Effector memory CD8-positive, alpha-beta T cell (primary cell): ENCODE measurements at regions not wholly inside any gene's neighbourhood (a gene's known extent, or its start where the extent isn't known, plus 50 kb on each side); places are given as distances from the start of the nearest gene placed in this dataset.

Experiments used
- ATAC-seq: fragments of 150-1000 bp; cut with Tn5 transposase; replicated peaks from 2 replicates; pipeline ENCODE4 v1.10.0; 2021; ENCODE audit warnings: mild to moderate bottlenecking, moderate library complexity
- DNase-seq, 3 experiments: peaks; one replicate each; pipeline ENCODE4 v3.0.0; 2021
- H3K27ac Mint-ChIP-seq, 2 donors: one replicate each; pipeline ENCODE4 v1.8.0; 2022; ENCODE audit warnings: mild to moderate bottlenecking in 2 of 2, mixed read lengths in 2 of 2, moderate library complexity in 2 of 2
- H3K27me3 Mint-ChIP-seq, 2 donors: one replicate each; pipeline ENCODE4 v1.8.0; 2022; ENCODE audit warnings: mixed read lengths in 2 of 2
- H3K36me3 Mint-ChIP-seq: one replicate; pipeline ENCODE4 v1.8.0; 2022; ENCODE audit warnings: mild to moderate bottlenecking, moderate library complexity, mixed read lengths; ENCODE audit not compliant: insufficient read depth
- H3K4me1 Mint-ChIP-seq, 2 donors: one replicate each; pipeline ENCODE4 v1.8.0; 2022; ENCODE audit warnings: low read depth in 2 of 2, mixed read lengths in 2 of 2
- H3K4me3 Mint-ChIP-seq, 2 donors: one replicate each; pipeline ENCODE4 v1.8.0; 2022; ENCODE audit warnings: mild to moderate bottlenecking in 2 of 2, mixed read lengths in 2 of 2, moderate library complexity in 2 of 2
- H3K9me3 Mint-ChIP-seq, 2 donors: one replicate each; pipeline ENCODE4 v1.8.0; 2022; ENCODE audit warnings: mixed read lengths in 2 of 2

DNA sequence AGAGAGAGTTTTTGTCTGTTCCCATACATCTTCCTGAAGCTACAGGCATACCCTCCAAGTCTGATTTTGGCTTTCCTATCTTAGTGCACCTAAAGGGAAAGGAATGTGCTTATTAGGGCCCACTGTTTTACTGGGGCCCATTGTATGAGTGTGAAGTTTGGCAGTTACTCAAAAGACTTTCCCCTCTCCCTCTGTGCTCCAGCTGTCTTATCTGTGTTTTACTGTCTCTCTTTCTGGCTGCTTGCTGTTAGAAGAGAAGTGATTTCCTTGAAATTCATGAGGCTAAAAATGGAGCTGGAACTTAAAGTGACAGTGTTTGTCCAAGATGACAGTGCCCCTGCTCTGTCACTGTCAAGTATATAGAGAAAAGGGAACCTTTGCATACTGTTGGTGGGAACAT is 436.2 kb downstream of the OCA2 start:
- no peak overlapping the region for H3K27ac Mint-ChIP-seq
- ATAC-seq (no peak), DNase-seq (no peak)
- H3K4me1 Mint-ChIP-seq: no peaks in the 10 kb centered on the region
- no peak overlapping the region for H3K4me3 Mint-ChIP-seq
- H3K27me3 Mint-ChIP-seq: no peaks in the 10 kb centered on the region
- no peaks in the 10 kb centered on the region for H3K36me3 Mint-ChIP-seq
- peaks cover 5 to 33% of the 10 kb centered on the region in 2 donors for H3K9me3 Mint-ChIP-seq

DNA sequence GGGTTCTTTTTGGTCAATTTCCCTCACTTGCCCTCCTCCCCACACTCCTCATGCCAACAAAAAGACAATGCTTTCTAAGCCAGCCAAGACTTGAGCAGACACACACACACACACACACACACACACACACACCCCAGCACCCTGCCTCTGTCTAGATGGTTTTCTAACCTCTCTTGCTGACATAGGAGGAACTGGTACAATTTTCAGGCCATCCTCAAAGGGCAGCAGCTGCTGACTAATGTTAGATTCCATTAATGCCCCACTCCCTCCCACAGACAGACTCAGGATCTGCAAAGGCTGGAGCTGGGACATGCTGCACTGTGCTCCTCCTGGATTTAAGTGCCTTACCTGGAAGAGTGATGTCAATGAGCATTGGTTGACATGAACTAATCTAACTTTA is 438.4 kb downstream of the OCA2 start:
- no peaks in the 10 kb centered on the region for H3K27me3 Mint-ChIP-seq
- no peak overlapping the region for H3K27ac Mint-ChIP-seq
- H3K36me3 Mint-ChIP-seq: no peaks in the 10 kb centered on the region
- ATAC-seq (no peak), DNase-seq (no peak)
- H3K4me3 Mint-ChIP-seq: no peak overlapping the region
- peaks cover 8 to 24% of the 10 kb centered on the region in 2 donors for H3K9me3 Mint-ChIP-seq
- no peaks in the 10 kb centered on the region for H3K4me1 Mint-ChIP-seq

DNA sequence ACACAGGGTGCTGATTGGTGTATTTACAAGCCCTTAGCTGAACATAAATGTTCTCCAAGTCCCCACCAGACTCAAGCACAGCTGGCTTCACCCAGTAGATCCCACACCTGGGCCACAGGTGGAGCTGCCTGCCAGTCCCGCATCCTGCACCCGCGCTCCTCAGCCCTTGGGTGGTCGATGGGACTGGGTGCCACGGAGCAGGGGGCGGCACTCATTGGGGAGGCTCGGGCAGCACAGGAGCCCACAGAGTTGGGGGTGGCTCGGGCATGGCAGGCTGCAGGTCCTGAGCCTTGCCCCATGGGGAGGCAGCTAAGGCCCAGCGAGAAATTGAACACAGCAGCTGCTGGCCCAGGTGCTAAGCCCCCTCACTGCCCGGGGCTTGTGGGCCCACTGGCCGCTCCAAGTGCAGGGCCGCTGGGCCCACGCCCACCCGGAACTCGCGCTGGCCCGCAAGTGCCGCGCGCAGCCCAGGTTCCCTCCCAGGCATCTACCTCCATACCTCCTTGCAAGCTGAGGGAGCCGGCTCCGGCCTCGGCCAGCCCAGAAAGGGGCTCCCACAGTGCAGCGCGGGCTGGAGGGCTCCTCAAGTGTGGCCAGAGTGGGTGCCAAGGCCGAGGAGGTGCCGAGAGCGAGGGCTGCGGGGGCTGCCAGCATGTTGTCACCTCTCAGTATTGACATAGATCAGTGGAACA is 442.7 kb downstream of the OCA2 start:
- H3K27me3 Mint-ChIP-seq: no peaks in the 10 kb centered on the region
- ATAC-seq (no peak), DNase-seq (no peak)
- H3K27ac Mint-ChIP-seq: no peak overlapping the region
- H3K36me3 Mint-ChIP-seq: no peaks in the 10 kb centered on the region
- peaks cover 6 to 9% of the 10 kb centered on the region in 2 donors for H3K9me3 Mint-ChIP-seq
- no peak overlapping the region for H3K4me3 Mint-ChIP-seq
- H3K4me1 Mint-ChIP-seq: no peaks in the 10 kb centered on the region

DNA sequence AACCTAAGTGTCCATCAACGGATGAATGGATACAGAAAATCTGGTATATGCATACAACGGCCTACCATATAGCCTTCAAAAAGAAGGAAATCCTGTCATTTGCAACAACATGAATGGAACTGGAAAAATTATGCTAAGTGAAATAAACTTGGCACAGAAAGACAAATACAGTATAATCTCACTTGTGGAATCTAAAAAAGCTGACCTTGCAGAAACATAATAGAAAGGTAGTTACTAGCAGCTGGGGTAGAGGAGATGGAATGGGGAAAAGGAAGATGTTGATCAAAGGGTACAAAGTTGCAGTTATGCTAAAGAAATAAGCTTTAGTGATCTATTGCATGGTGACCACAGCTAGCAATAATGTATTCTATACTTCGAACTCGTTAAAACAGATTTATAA is 444.1 kb downstream of the OCA2 start:
- H3K9me3 Mint-ChIP-seq: peaks cover 0 to 8% of the 10 kb centered on the region in 2 donors
- no peak overlapping the region for H3K4me3 Mint-ChIP-seq
- DNase-seq (no peak), ATAC-seq (no peak)
- H3K4me1 Mint-ChIP-seq: no peaks in the 10 kb centered on the region
- no peak overlapping the region for H3K27ac Mint-ChIP-seq
- no peaks in the 10 kb centered on the region for H3K36me3 Mint-ChIP-seq
- H3K27me3 Mint-ChIP-seq: no peaks in the 10 kb centered on the region

DNA sequence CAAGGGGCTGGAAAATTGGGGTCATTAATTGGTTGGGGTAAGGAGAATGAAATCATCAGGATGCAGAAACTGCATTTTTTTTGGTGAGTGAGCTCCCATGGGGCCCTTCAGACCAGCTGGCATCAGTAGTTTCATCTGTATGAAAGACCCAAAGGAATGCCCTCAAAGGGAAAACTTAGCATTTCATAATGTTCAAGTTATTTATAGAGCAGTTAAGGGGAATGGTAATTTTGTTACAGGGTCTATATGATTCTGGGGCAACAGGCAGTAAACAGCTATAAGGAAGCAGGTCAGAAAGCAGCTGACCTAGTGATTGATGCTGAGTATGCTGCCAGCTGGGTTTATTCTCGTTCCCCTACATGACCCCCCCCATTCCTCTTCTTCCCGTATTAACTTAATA is 448.9 kb downstream of the OCA2 start:
- Mint-ChIP-seq H3K4me3 (no peak overlapping the region), H3K36me3 (no peaks in the 10 kb centered on the region), H3K27me3 (no peaks in the 10 kb centered on the region), H3K27ac (no peak overlapping the region), H3K4me1 (no peaks in the 10 kb centered on the region), H3K9me3 (peaks cover 0 to 9% of the 10 kb centered on the region in 2 donors)
- DNase-seq (no peak), ATAC-seq (no peak)

DNA sequence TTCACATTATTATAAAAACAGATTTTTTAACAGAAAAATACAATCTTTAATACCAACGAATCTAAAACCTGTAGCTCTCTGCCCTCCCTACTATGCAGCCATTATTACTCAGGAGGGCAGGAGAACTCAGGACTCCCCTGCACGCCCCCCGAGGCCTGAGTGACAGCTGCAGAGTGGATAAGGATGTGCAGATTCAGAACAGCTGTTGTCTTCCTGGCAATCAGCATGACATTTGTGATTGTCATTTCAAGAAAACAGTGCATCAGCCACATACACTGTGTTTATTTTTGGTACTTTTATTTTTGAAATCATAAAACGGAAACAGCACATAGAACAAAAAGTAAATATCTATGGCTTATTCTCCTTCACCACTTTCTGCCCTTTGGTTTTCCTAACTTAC is 450.8 kb downstream of the OCA2 start:
- no peak overlapping the region for H3K4me3 Mint-ChIP-seq
- no peaks in the 10 kb centered on the region for H3K4me1 Mint-ChIP-seq
- no peak overlapping the region for H3K27ac Mint-ChIP-seq
- H3K36me3 Mint-ChIP-seq: no peaks in the 10 kb centered on the region
- DNase-seq (no peak), ATAC-seq (no peak)
- peaks cover 4 to 6% of the 10 kb centered on the region in 2 donors for H3K9me3 Mint-ChIP-seq
- H3K27me3 Mint-ChIP-seq: no peaks in the 10 kb centered on the region

DNA sequence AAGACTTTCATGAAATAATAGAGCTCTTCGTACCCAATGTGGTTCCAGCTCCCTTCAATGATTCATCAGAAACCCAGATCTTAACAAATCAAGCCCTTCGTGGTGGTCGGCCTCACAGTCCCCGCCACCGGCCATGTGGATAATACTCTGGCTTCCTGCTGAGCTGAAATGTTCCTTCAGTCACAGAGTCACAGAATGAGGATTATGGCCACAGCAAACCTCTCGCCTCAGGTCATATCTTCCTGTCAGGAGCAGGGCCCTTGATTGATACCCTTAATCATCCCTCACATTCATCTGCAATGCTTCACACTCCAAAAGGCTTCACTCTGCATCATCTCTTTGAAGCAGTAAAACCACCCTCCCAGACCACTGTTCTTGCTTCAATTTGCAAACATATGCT is 452.6 kb downstream of the OCA2 start:
- DNase-seq (no peak), ATAC-seq (no peak)
- no peak overlapping the region for H3K4me3 Mint-ChIP-seq
- H3K36me3 Mint-ChIP-seq: no peaks in the 10 kb centered on the region
- H3K27ac Mint-ChIP-seq: no peak overlapping the region
- no peaks in the 10 kb centered on the region for H3K27me3 Mint-ChIP-seq
- peaks cover 8 to 18% of the 10 kb centered on the region in 2 donors for H3K9me3 Mint-ChIP-seq
- H3K4me1 Mint-ChIP-seq: no peaks in the 10 kb centered on the region

DNA sequence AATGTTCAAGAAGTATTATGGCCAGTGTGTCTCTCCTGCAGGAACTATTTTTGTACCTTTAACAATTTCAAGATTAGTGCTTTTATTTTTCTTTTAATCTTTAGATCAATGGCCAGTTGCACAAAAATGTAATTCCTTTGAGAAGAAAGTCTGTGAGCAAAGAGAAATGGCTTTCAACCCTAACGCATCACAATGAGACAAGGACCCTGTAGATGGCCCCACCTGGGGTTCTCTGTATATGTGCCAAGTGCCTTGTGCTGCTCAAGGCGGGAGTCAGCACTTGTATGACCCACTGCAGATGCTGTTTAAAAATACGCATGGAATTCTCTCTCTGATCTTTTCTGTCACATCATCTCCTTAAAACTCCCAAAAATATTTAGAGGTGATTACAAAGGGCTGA is 453.4 kb downstream of the OCA2 start:
- DNase-seq (no peak), ATAC-seq (no peak)
- H3K4me3 Mint-ChIP-seq: no peak overlapping the region
- no peaks in the 10 kb centered on the region for H3K27me3 Mint-ChIP-seq
- H3K27ac Mint-ChIP-seq: no peak overlapping the region
- no peaks in the 10 kb centered on the region for H3K36me3 Mint-ChIP-seq
- no peaks in the 10 kb centered on the region for H3K4me1 Mint-ChIP-seq
- peaks cover 8 to 23% of the 10 kb centered on the region in 2 donors for H3K9me3 Mint-ChIP-seq

DNA sequence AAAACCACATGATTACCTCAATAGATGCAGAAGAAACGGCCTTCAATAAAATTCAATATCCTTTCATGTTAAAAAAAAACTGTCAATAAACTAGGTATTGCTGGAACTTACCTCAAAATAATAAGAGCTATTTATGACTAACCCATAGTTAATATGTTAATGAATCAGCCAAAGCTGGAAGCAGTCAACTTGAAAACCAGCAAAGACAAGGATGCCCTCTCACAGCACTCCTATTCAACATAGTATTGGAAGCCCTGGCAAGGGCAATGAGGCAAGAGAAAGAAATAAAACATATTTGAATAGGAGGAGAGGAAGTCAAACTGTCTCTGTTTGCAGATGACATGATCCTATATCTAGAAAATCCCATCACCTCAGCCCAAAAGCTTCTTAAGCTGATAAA is 456.1 kb downstream of the OCA2 start:
- no peak for DNase-seq
- Mint-ChIP-seq H3K9me3 (peaks cover 10 to 38% of the 10 kb centered on the region in 2 donors), H3K36me3 (no peaks in the 10 kb centered on the region), H3K27me3 (no peaks in the 10 kb centered on the region), H3K27ac (no peak overlapping the region), H3K4me1 (no peaks in the 10 kb centered on the region), H3K4me3 (no peak overlapping the region)
- no peak for ATAC-seq

DNA sequence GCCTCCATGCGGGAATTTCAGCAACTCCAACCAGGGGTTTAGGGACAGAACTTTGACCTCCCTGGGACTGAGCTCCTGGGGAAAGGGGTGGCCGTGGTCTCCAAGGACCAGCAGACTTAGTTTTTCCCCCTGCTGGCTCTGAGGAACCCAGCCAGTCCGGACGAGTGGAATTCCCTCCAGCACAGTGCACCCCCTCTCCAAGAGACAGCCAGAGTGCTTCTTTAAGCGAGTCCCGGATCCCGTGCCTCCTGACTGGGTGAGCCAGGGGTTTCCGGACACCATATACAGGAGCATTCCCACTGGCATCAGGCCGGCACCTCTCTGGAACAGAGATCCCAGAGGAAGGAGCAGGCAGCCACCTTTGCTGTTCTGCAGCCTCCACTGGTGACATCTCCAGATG is 459.5 kb downstream of the OCA2 start:
- Mint-ChIP-seq H3K4me3 (no peak overlapping the region), H3K9me3 (peaks cover 12 to 39% of the 10 kb centered on the region in 2 donors), H3K27me3 (no peaks in the 10 kb centered on the region), H3K4me1 (no peaks in the 10 kb centered on the region), H3K27ac (no peak overlapping the region), H3K36me3 (no peaks in the 10 kb centered on the region)
- no peak for ATAC-seq
- DNase-seq: no peak

DNA sequence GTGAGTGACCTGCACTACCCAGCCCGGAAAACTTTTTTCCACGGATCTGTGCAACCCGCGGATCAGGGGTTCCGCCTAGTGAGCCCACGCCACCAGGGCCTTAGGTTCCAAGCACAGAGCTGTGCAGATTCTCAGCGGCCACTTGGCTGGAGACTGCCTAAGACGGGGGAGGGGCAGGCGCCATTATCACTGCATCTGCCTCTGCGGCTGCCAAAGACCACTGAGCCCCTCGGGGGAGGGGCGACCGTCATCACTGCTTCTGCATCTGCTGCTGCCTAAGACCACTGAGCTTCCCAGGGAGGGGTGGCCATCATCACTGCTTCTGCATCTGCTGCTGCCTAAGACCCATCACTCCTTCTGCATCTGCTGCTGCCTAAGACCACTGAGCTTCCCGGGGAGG is 460.2 kb downstream of the OCA2 start:
- ATAC-seq (no peak), DNase-seq (no peak)
- Mint-ChIP-seq H3K9me3 (peaks cover 13 to 39% of the 10 kb centered on the region in 2 donors), H3K36me3 (no peaks in the 10 kb centered on the region), H3K4me1 (no peaks in the 10 kb centered on the region), H3K4me3 (no peak overlapping the region), H3K27me3 (no peaks in the 10 kb centered on the region), H3K27ac (no peak overlapping the region)

DNA sequence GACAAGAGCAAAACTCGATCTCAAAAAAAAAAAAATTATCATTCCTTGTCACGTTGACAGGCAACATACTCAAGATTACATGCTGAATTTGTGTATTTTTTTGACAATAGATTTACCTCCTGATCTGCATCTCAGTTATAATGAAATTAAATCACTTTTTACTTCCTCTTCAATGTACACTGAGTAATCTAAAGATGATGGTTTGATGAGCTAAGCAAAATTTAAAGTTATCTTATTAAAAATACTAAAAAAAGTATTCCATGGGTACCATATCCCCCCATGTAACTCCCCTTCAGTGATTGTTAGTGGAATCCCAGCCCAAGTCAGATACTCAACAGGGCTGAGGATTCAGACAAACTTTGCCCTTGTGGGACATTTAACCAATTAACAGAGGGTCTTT is 463.2 kb downstream of the OCA2 start:
- H3K27me3 Mint-ChIP-seq: no peaks in the 10 kb centered on the region
- H3K4me1 Mint-ChIP-seq: no peaks in the 10 kb centered on the region
- ATAC-seq (no peak), DNase-seq (no peak)
- no peak overlapping the region for H3K27ac Mint-ChIP-seq
- H3K4me3 Mint-ChIP-seq: no peak overlapping the region
- H3K36me3 Mint-ChIP-seq: no peaks in the 10 kb centered on the region
- peaks cover 14 to 25% of the 10 kb centered on the region in 2 donors for H3K9me3 Mint-ChIP-seq

DNA sequence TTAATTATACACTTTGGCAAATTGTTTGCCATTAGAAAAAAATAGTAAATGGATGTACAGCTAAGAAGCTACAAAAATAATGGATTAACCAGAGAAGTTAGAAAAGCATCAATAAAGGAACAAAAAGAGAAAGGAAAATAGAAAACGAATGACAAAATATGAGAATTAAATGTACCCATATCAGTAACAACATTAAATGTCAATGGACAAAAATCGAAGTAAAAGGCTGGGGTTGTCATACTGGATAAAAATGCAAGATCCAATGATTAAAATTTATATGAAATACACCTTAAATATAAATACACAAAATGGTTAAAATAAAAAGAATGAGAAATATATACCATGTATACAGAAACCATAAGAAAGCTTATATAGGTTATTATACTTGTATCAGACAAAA is 470.6 kb downstream of the OCA2 start:
- no peak for DNase-seq
- Mint-ChIP-seq H3K27me3 (no peaks in the 10 kb centered on the region), H3K27ac (no peak overlapping the region), H3K9me3 (peaks cover 6 to 21% of the 10 kb centered on the region in 2 donors), H3K4me1 (no peaks in the 10 kb centered on the region), H3K4me3 (no peak overlapping the region), H3K36me3 (no peaks in the 10 kb centered on the region)
- no peak for ATAC-seq

DNA sequence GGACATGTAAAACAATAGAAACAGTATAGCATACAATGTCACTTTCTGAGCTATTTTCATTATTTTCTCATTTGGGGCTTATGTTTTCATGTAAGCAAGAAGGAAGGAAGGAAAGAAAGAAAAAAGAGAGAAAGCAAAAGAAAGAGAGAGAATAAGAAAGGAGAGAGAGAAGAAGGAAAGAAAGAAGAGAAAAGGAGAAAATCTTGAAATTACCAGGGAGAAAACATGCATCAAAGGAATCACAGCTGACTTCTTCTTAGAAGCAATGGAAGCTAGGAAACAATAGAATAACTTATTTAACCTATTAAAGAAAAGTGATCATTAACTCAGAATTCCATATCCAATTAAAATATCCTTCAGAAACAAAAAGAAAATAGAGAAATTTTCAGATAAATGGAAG is 471.5 kb downstream of the OCA2 start:
- no peaks in the 10 kb centered on the region for H3K4me1 Mint-ChIP-seq
- DNase-seq (no peak), ATAC-seq (no peak)
- no peaks in the 10 kb centered on the region for H3K27me3 Mint-ChIP-seq
- no peaks in the 10 kb centered on the region for H3K36me3 Mint-ChIP-seq
- H3K4me3 Mint-ChIP-seq: no peak overlapping the region
- H3K27ac Mint-ChIP-seq: peak overlapping the region in 1 of 2 donors; percentile 61
- peaks cover 6 to 30% of the 10 kb centered on the region in 2 donors for H3K9me3 Mint-ChIP-seq
